Brain microvascular endothelial cell (primary cell): ENCODE measurements at regions not wholly inside any gene's neighbourhood (a gene's known extent, or its start where the extent isn't known, plus 50 kb on each side); places are given as distances from the start of the nearest gene placed in this dataset.

ENCODE experiments used
- DNase-seq: peaks from one replicate; pipeline ENCODE4 v3.0.0-alpha.2; 2020
- H3K27ac ChIP-seq: fragments of 250-450 bp; sonication (Bioruptor Pico); 2 replicates; pipeline ENCODE4 v1.5.1; 2020; ENCODE audit warnings: mild to moderate bottlenecking, moderate library complexity
- H3K27me3 ChIP-seq: fragments of 250-450 bp; sonication (Bioruptor Pico); replicated peaks from 2 replicates; pipeline ENCODE4 v1.5.1; 2020; ENCODE audit warnings: mild to moderate bottlenecking
- H3K36me3 ChIP-seq: fragments of 250-450 bp; sonication (Bioruptor Pico); replicated peaks from 2 replicates; pipeline ENCODE4 v1.5.1; 2020; ENCODE audit warnings: mild to moderate bottlenecking
- H3K4me3 ChIP-seq: 2 replicates; pipeline ENCODE4 v1.5.1; 2011; ENCODE audit warnings: low read depth, mild to moderate bottlenecking, control low read depth, low read length, moderate library complexity
- CTCF ChIP-seq: IDR thresholded peaks from 2 replicates; pipeline ENCODE4 v1.5.1; 2011; ENCODE audit warnings: low read depth, mild to moderate bottlenecking, moderate library complexity, low read length, control low read depth, inconsistent platforms; ENCODE audit errors: missing control alignments
- in situ Hi-C: cut with HindIII; loops from 2 replicates; pipeline ENCODE4 v1.10.0; 2017; ENCODE audit warnings: low sequenced_read_pairs, low pct_ligation_motif_present

- TF ChIP-seq CTCF: no peak
- Histone ChIP-seq H3K27ac (no peak overlapping the region), H3K4me3 (no peak overlapping the region), H3K27me3 (no peaks in the 10 kb centered on the region), H3K36me3 (no peaks in the 10 kb centered on the region)
- DNase-seq: no peak
- in situ Hi-C loops: no loop called here
Measured at GRCh38 chr13:69649063-69649392, 458.6 kb upstream of the ATXN8OS start.

GRCh38 chr13:69648340-69649062, 459.1 kb upstream of the ATXN8OS start:
- in situ Hi-C loops: no loop called here

GRCh38 chr13:69644447-69644846, 463.2 kb upstream of the ATXN8OS start:
- TF ChIP-seq CTCF: no peak
- DNase-seq: no peak
- in situ Hi-C loops: no loop called here

More at GRCh38 chr13:69648340-69649062, 459.1 kb upstream of the ATXN8OS start:
- H3K36me3 ChIP-seq: no peaks in the 10 kb centered on the region
- no peak for DNase-seq
- TF ChIP-seq CTCF: no peak
- no peaks in the 10 kb centered on the region for H3K27me3 ChIP-seq
- H3K27ac ChIP-seq: no peak overlapping the region
- no peak overlapping the region for H3K4me3 ChIP-seq

GRCh38 chr13:69641773-69642172, 465.9 kb upstream of the ATXN8OS start:
- no peak for DNase-seq
- H3K27ac ChIP-seq: no peak overlapping the region
- no peak for TF ChIP-seq CTCF
- no peaks in the 10 kb centered on the region for H3K36me3 ChIP-seq
- H3K4me3 ChIP-seq: no peak overlapping the region
- in situ Hi-C loops: no loop called here
- no peaks in the 10 kb centered on the region for H3K27me3 ChIP-seq

More at GRCh38 chr13:69644447-69644846, 463.2 kb upstream of the ATXN8OS start:
- H3K27me3 ChIP-seq: no peaks in the 10 kb centered on the region
- no peaks in the 10 kb centered on the region for H3K36me3 ChIP-seq
- no peak overlapping the region for H3K27ac ChIP-seq
- no peak overlapping the region for H3K4me3 ChIP-seq

GRCh38 chr13:69633044-69633443, 474.6 kb upstream of the ATXN8OS start:
- H3K27ac ChIP-seq: no peak overlapping the region
- in situ Hi-C loops: no loop called here
- no peaks in the 10 kb centered on the region for H3K27me3 ChIP-seq
- no peaks in the 10 kb centered on the region for H3K36me3 ChIP-seq
- H3K4me3 ChIP-seq: no peak overlapping the region
- DNase-seq: no peak
- no peak for TF ChIP-seq CTCF

GRCh38 chr13:69623973-69624372, 483.7 kb upstream of the ATXN8OS start:
- H3K36me3 ChIP-seq: no peaks in the 10 kb centered on the region
- no peak overlapping the region for H3K27ac ChIP-seq
- DNase-seq: no peak
- H3K4me3 ChIP-seq: no peak overlapping the region
- in situ Hi-C loops: no loop called here
- TF ChIP-seq CTCF: no peak
- H3K27me3 ChIP-seq: no peaks in the 10 kb centered on the region
